RWPE2 (cell line): ENCODE measurements at regions not wholly inside any gene's neighbourhood (a gene's known extent, or its start where the extent isn't known, plus 50 kb on each side); places are given as distances from the start of the nearest gene placed in this dataset.

ENCODE experiments used
- ATAC-seq: fragments of 200-7000 bp; cut with Tn5 transposase; 3 replicates; pipeline ENCODE4 v1.9.1; 2021; ENCODE audit warnings: low read depth
- DNase-seq: peaks from one replicate; pipeline ENCODE4 v3.0.0-alpha.2; 2020; ENCODE audit warnings: low spot score
- H3K27ac ChIP-seq: fragments of 450-650 bp; 2 replicates; pipeline ENCODE4 v1.5.1; 2017; ENCODE audit warnings: mild to moderate bottlenecking; ENCODE audit not compliant: poor library complexity, severe bottlenecking
- H3K27me3 ChIP-seq: fragments of 250-450 bp; sonication (Bioruptor Pico); 2 replicates; pipeline ENCODE4 v1.5.1; 2021; ENCODE audit warnings: mild to moderate bottlenecking, moderate library complexity; ENCODE audit not compliant: insufficient read depth, poor library complexity, severe bottlenecking
- H3K36me3 ChIP-seq: fragments of 250-450 bp; sonication (Bioruptor Pico); 2 replicates; pipeline ENCODE4 v1.5.1; 2020; ENCODE audit warnings: low read depth, mild to moderate bottlenecking, moderate library complexity
- H3K4me1 ChIP-seq: fragments of 250-450 bp; sonication (Bioruptor Pico); 2 replicates; pipeline ENCODE4 v1.5.1; 2021; ENCODE audit warnings: mild to moderate bottlenecking, moderate library complexity; ENCODE audit not compliant: insufficient read depth, poor library complexity, severe bottlenecking
- H3K4me3 ChIP-seq: fragments of 250-450 bp; sonication (Bioruptor Pico); 2 replicates; pipeline ENCODE4 v1.5.1; 2021; ENCODE audit warnings: mild to moderate bottlenecking, moderate library complexity; ENCODE audit not compliant: severe bottlenecking
- H3K9me3 ChIP-seq: fragments of 250-450 bp; sonication (Bioruptor Pico); 2 replicates; pipeline ENCODE4 v1.5.1; 2021; ENCODE audit warnings: mild to moderate bottlenecking, moderate library complexity; ENCODE audit not compliant: severe bottlenecking
- CTCF ChIP-seq: fragments of 450-650 bp; IDR thresholded peaks from one replicate; pipeline ENCODE4 v1.5.1; 2017; ENCODE audit warnings: mild to moderate bottlenecking, moderate library complexity; ENCODE audit not compliant: poor library complexity, severe bottlenecking

GRCh38 chr6:164665328-164665727, 644.1 kb downstream of the C6orf118 start:
- ATAC-seq: no peak
- no peaks in the 10 kb centered on the region for H3K9me3 ChIP-seq
- no peak overlapping the region for H3K4me3 ChIP-seq
- H3K36me3 ChIP-seq: no peaks in the 10 kb centered on the region
- DNase-seq: no peak
- H3K27me3 ChIP-seq: no peaks in the 10 kb centered on the region
- H3K27ac ChIP-seq: no peak overlapping the region
- TF ChIP-seq CTCF: no peak
- no peaks in the 10 kb centered on the region for H3K4me1 ChIP-seq

GRCh38 chr6:164663634-164664033, 645.8 kb downstream of the C6orf118 start:
- Histone ChIP-seq H3K9me3 (no peaks in the 10 kb centered on the region), H3K27ac (no peak overlapping the region), H3K36me3 (no peaks in the 10 kb centered on the region), H3K4me3 (no peak overlapping the region), H3K4me1 (no peaks in the 10 kb centered on the region), H3K27me3 (no peaks in the 10 kb centered on the region)
- ATAC-seq: no peak
- no peak for DNase-seq
- no peak for TF ChIP-seq CTCF

GRCh38 chr6:164661716-164662115, 647.7 kb downstream of the C6orf118 start:
- TF ChIP-seq CTCF: no peak
- no peak overlapping the region for H3K27ac ChIP-seq
- no peaks in the 10 kb centered on the region for H3K36me3 ChIP-seq
- H3K27me3 ChIP-seq: no peaks in the 10 kb centered on the region
- H3K4me3 ChIP-seq: no peak overlapping the region
- no peaks in the 10 kb centered on the region for H3K4me1 ChIP-seq
- no peak for DNase-seq
- no peak for ATAC-seq
- no peaks in the 10 kb centered on the region for H3K9me3 ChIP-seq

- H3K4me1 ChIP-seq: no peaks in the 10 kb centered on the region
- DNase-seq (no peak), ATAC-seq (no peak)
- no peak for TF ChIP-seq CTCF
- no peak overlapping the region for H3K4me3 ChIP-seq
- no peak overlapping the region for H3K27ac ChIP-seq
- no peaks in the 10 kb centered on the region for H3K9me3 ChIP-seq
- H3K36me3 ChIP-seq: no peaks in the 10 kb centered on the region
- H3K27me3 ChIP-seq: no peaks in the 10 kb centered on the region
These were observed 648.6 kb downstream of the C6orf118 start for GRCh38 chr6:164660781-164661180.

- TF ChIP-seq CTCF: no peak
- no peaks in the 10 kb centered on the region for H3K9me3 ChIP-seq
- H3K4me3 ChIP-seq: no peak overlapping the region
- H3K4me1 ChIP-seq: no peaks in the 10 kb centered on the region
- H3K27ac ChIP-seq: no peak overlapping the region
- H3K27me3 ChIP-seq: peaks cover 2% of the 10 kb centered on the region
- no peak for DNase-seq
- no peaks in the 10 kb centered on the region for H3K36me3 ChIP-seq
- no peak for ATAC-seq
These were observed 668.4 kb downstream of the C6orf118 start for GRCh38 chr6:164640956-164641355.
